ENCODE measurements at regions not wholly inside any gene's neighbourhood (a gene's known extent, or its start where the extent isn't known, plus 50 kb on each side); places are given as distances from the start of the nearest gene placed in this dataset.

GRCh38 chr3:124529826-124530571 lies 200.3 kb upstream of the UMPS start:
- Histone ChIP-seq H3K79me2 (ENCODE audit: low read length) (no peaks in the 10 kb centered on the region), H3K9me2 (replicated peaks; ENCODE audit: insufficient read depth, low read length) (no peaks in the 10 kb centered on the region), H4K20me1 (ENCODE audit: insufficient read depth, low read length) (no peaks in the 10 kb centered on the region), H3K27me3 (replicated peaks; ENCODE audit: insufficient read depth, low read length) (no peaks in the 10 kb centered on the region), H3K4me3 (ENCODE audit: low read length) (no peak overlapping the region), H3K9me3 (replicated peaks; ENCODE audit: insufficient read depth, low read length) (no peaks in the 10 kb centered on the region), H2AFZ (ENCODE audit: low read length) (no peak overlapping the region), H3K36me3 (replicated peaks; ENCODE audit: insufficient read depth, low read length) (no peaks in the 10 kb centered on the region), H3F3A (ENCODE audit: insufficient read depth, low read length) (no peaks in the 10 kb centered on the region), H3K27ac (ENCODE audit: low read length) (no peak overlapping the region), H3K4me2 (ENCODE audit: low read depth, low read length) (no peak overlapping the region), H3K4me1 (ENCODE audit: low read length) (no peaks in the 10 kb centered on the region), H3K9ac (ENCODE audit: low read length) (no peak overlapping the region)
- no peak for DNase-seq
- TF ChIP-seq CTCF (IDR thresholded peaks at IDR 0.05; ENCODE audit: low read length) = no peak

GRCh38 chr3:124530916-124531315 lies 199.3 kb upstream of the UMPS start:
- Histone ChIP-seq H3K4me2 (ENCODE audit: low read depth, low read length) (no peak overlapping the region), H3K79me2 (ENCODE audit: low read length) (no peaks in the 10 kb centered on the region), H3K4me1 (ENCODE audit: low read length) (peaks cover 7% of the 10 kb centered on the region), H3K9ac (ENCODE audit: low read length) (no peak overlapping the region), H2AFZ (ENCODE audit: low read length) (no peak overlapping the region), H3K4me3 (ENCODE audit: low read length) (no peak overlapping the region), H3K9me3 (replicated peaks; ENCODE audit: insufficient read depth, low read length) (no peaks in the 10 kb centered on the region), H3F3A (ENCODE audit: insufficient read depth, low read length) (no peaks in the 10 kb centered on the region), H3K9me2 (replicated peaks; ENCODE audit: insufficient read depth, low read length) (no peaks in the 10 kb centered on the region), H3K27me3 (replicated peaks; ENCODE audit: insufficient read depth, low read length) (no peaks in the 10 kb centered on the region), H4K20me1 (ENCODE audit: insufficient read depth, low read length) (no peaks in the 10 kb centered on the region), H3K27ac (ENCODE audit: low read length) (no peak overlapping the region), H3K36me3 (replicated peaks; ENCODE audit: insufficient read depth, low read length) (no peaks in the 10 kb centered on the region)
- TF ChIP-seq EZH2phosphoT487 (IDR thresholded peaks at IDR 0.05; ENCODE audit: low read length) (no peak), EZH2 (optimal IDR thresholded peaks at IDR 0.05; ENCODE audit: low read depth, low read length) (no peak), CTCF (IDR thresholded peaks at IDR 0.05; ENCODE audit: low read length) (no peak)
- no peak for DNase-seq

GRCh38 chr3:124532071-124532470 lies 198.2 kb upstream of the UMPS start:
- H4K20me1 ChIP-seq (ENCODE audit: insufficient read depth, low read length) = no peaks in the 10 kb centered on the region

More at GRCh38 chr3:124532071-124532470, 198.2 kb upstream of the UMPS start:
- Histone ChIP-seq H3K27ac (ENCODE audit: low read length) (no peak overlapping the region), H3K4me1 (ENCODE audit: low read length) (peaks cover 8% of the 10 kb centered on the region), H3K4me2 (ENCODE audit: low read depth, low read length) (no peak overlapping the region), H3K9me3 (replicated peaks; ENCODE audit: insufficient read depth, low read length) (no peaks in the 10 kb centered on the region), H3K79me2 (ENCODE audit: low read length) (no peaks in the 10 kb centered on the region), H3K4me3 (ENCODE audit: low read length) (no peak overlapping the region), H3K27me3 (replicated peaks; ENCODE audit: insufficient read depth, low read length) (no peaks in the 10 kb centered on the region), H3K36me3 (replicated peaks; ENCODE audit: insufficient read depth, low read length) (no peaks in the 10 kb centered on the region), H3K9ac (ENCODE audit: low read length) (no peak overlapping the region), H3F3A (ENCODE audit: insufficient read depth, low read length) (no peaks in the 10 kb centered on the region), H2AFZ (ENCODE audit: low read length) (no peak overlapping the region), H3K9me2 (replicated peaks; ENCODE audit: insufficient read depth, low read length) (no peaks in the 10 kb centered on the region)
- no peak for DNase-seq
- TF ChIP-seq EZH2 (optimal IDR thresholded peaks at IDR 0.05; ENCODE audit: low read depth, low read length) (no peak), EZH2phosphoT487 (IDR thresholded peaks at IDR 0.05; ENCODE audit: low read length) (no peak), CTCF (IDR thresholded peaks at IDR 0.05; ENCODE audit: low read length) (no peak)
